GM21447 (cell line): ENCODE measurements at regions not wholly inside any gene's neighbourhood (a gene's known extent, or its start where the extent isn't known, plus 50 kb on each side); places are given as distances from the start of the nearest gene placed in this dataset.

ENCODE experiments used
- ATAC-seq: cut with Tn5 transposase; IDR thresholded peaks from one replicate; pipeline ENCODE4 v1.9.1; 2021; ENCODE audit not compliant: unreplicated experiment

DNA sequence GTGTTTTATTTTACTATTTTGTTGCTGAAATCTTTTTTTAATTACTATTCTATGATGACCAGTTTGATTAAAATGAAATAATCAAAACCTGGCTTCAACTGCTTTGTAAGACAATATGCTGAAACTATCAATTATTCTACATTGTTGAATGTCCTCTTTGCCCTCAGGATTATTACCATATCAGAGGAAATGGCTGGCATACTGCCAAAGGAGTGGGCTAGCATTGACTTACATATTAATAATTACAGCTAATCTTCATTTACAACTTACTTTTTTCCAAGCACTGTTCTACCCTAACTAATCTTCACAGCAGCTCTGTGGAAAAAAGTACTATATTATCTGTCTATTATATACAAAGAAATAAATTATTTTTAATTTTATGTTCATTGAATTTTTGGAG, 560.5 kb downstream of the BCKDHB start:
- no peak for ATAC-seq

DNA sequence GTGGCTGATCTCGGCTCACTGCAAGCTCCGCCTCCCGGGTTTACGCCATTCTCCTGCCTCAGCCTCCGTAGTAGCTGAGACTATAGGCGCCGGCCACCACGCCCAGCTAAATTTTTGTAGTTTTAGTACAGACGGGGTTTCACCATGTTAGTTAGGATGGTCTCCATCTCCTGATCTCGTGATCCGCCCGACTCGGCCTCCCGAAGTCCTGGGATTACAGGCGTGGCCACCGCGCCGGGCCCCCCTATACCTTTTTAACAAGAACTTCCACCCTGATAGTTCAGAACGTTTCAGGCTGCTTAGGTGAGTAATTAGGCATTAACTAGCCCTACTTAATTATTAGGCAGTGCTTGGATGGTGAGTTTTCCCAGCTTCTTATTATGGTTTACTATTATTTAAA, 552.5 kb downstream of the BCKDHB start:
- ATAC-seq = no peak

DNA sequence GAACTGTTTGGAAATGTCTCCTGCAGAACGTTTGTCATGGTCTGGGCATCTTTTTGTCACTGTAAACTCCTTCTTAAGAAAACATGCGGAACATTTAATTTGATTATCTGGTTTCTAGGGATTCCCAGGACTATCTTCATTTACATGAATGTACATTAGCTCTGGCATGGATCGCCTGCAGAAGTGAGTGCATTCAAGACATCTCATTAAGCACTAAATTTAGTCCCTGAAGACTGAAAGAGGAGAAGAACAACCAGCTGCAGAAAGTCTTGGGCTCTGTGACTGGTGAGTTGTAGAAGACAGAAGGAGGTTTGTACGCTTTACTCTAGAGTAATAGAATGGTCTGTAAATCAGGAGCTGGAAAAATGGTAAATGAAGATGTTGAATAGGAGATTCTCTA, 540.7 kb downstream of the BCKDHB start:
- ATAC-seq = no peak

DNA sequence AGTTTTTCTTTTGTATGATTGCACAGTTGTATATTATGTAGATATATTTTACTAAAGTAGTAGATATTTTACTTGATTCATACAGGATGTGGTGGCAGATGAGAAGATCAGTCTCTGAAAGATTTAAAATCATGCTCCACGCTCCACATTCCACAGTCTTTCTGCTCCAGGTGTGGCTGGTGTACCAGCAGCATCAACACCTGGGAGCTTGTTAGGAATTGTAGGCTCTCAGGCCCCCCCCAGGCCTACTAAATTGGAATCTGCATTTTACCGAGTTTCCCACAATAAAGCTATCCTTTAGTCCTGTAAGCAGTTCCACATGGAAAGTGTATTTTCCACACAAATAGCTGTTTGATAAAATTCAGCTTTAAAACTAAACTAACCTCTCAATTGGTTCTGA, 537.4 kb downstream of the BCKDHB start:
- no peak for ATAC-seq

DNA sequence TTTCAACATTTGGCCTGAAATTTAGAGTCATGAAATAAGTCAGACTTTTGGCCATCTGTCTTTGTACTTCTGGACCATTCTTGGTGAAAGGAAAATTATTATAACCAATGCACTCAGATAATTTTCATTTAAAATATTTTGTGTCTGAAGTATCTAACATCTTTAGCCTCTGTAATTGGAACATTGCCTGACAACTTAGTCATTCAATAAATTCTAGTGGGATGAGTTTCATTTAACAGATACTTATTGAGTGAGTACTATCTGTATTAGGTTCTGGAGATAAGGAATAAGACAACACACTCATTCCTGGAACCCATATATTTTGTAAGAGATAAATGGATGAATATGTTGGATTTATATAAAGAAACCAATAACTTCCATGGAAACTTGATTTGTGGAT, 536.0 kb downstream of the BCKDHB start:
- ATAC-seq = no peak

DNA sequence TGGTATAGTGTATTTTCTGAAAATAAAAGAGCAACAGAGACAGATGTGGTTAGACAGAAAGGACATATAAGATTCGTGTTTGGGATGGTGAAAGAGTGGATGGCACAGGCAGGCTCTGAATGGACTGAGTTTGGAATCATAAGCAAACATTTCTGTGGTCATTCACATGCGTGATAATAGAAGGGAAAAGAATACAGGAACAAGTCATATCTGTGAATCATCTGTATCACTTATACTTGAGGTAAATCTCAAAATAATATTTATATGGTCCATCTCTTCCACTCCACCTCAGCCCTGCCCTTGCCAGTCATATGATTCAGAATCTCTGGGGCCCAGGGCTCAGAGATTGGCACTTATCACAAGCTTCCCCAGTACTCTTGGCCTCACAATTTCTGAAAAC, 535.1 kb downstream of the BCKDHB start:
- ATAC-seq = no peak

DNA sequence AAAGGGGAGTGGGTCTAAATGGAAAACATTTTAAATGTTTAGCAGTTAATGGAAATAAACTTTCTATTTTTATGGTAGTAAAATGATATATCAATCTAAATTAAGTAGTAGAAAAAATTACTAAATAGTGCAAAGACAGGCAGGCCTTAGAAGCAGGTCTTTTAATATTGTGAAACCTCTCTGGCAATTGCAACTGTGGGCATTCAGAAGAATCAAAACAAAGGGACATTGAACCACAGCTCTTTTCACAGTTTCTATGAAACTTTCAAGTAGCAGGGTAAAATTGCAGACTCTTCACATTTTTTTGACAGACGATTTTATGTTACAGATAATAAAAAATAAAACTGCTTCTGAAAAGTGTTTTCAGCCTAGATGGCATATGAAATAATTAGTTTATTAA, 533.7 kb downstream of the BCKDHB start:
- no peak for ATAC-seq

DNA sequence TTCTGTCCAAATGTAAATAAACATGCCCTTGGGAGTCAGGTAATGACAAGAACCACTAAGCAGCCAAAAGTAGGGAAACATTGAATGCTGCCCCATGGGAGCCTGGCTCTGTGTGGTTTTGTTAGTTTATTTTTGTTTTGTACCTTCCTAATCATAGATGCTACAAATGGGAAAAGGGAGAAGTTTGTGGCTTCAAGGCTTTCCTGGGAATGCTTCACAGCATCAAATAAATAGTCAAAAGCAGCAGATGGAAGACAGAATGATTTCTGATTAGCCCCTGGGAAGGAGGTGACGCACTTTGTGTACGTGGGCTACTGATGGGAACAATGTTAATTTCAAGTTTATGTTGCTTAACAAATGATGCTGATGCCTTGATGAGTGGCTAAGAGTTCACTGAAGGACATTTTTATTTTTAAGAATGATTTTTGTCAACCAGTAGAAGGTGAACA, 532.7 kb downstream of the BCKDHB start:
- no peak for ATAC-seq

DNA sequence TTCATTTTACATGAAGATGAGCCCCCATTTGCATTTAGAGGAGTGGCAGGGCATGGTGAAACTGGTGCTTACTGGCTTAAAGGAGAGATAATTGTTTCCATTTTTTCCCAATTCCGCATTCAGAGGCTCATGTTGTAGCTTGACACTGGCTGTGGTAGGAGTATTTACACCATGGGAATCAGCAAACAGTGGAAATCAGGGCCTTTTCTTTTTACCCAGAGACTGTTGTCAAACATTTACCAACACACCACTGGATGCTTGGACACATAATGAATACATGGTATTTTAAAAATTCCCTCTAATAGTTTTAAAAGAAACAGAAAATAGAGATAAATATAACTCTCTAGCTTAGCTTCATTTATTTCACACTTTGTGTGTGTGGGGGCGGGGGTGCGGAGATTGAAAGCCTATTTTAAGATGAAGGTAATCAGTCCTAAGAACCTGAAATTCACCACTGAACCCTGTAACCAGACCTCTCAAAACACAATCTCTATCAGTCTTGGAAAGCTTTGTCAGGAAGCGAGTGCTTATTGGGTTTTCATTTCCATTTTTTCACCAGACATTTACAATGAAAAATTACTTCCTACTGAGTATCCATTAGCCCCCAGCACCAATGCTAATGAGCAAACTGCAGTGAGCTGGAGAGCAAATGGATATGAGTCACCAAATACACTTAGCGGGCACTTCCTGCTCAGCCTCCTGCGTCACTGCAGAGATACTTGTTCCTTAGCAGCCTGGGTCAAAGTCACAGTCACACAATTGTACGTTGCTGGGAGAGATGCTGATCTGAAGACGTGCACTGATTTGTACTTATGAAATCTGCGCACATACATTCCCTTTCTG, 532.0 kb downstream of the BCKDHB start:
- ATAC-seq = no peak

DNA sequence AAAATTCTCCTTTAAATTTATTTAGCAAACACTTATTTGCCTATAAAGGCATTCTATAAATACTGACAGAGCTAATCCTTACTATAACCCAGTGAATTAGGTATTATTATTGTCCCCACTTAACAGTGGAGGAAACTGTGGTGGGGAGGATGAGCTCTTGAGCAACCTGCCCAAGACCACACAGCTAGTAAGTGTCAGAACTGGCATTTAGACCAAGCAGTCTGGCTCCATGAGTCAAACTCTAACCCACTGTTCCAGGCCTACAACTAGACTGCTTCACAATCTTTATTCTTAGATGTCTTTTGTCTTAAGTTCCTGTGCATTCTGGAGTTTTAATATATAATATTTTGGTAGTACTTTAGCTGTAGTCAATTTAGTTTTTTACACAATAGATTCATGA, 530.8 kb downstream of the BCKDHB start:
- ATAC-seq = no peak

DNA sequence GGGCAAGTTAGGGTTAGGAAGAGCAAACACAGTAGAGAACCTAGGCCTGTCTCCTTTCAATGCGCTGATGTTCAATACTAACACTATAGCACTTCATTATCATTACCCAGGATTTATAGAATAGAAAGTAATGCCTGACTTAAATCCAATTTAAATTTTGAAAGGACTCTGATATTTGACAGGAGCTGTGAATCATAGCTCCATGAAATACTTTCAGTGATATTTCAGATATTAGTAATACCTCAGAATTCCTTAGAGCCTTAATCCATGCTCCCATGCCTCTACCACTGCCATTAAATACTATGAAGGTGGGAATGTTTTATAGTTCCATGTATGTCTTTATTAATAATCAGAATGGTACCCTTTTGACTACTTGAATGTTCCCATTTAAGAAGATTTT, 530.2 kb downstream of the BCKDHB start:
- ATAC-seq = no peak

DNA sequence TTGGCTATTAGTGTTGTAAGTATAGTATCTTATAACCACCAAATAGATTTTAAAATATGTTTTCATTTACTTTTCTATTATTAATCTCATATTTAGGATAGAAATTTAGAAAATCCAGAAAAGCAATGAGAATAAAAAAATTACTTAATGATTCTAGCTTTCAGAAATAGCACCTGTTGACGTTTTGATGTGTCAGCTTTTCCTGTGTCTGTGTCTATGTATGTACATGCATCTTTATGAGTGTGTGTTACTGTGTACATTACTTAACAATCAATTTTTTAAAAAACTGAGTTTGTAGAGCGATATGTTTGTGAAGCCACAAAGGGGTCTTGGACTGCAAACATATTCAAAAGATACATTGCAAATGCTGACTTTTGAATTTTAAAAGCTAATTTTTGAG, 526.9 kb downstream of the BCKDHB start:
- ATAC-seq = no peak

DNA sequence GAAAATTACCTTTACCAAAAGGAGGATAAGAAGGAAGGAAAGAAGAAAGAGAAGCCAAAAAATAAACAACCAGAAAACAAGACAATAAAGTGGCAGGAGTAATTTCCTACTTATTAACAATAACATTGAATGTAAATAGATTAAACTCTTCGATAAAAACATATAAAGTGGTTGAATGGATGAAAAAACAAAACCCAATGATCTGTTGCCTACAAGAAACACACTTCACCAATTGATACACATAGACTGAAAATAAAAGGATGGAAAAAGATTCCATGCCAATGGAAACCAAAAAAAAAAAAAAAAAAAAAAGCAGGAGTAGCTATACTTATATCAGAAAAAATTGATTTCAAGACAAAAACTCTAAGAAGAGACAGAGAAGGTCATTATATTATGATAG, 518.9 kb downstream of the BCKDHB start:
- no peak for ATAC-seq

DNA sequence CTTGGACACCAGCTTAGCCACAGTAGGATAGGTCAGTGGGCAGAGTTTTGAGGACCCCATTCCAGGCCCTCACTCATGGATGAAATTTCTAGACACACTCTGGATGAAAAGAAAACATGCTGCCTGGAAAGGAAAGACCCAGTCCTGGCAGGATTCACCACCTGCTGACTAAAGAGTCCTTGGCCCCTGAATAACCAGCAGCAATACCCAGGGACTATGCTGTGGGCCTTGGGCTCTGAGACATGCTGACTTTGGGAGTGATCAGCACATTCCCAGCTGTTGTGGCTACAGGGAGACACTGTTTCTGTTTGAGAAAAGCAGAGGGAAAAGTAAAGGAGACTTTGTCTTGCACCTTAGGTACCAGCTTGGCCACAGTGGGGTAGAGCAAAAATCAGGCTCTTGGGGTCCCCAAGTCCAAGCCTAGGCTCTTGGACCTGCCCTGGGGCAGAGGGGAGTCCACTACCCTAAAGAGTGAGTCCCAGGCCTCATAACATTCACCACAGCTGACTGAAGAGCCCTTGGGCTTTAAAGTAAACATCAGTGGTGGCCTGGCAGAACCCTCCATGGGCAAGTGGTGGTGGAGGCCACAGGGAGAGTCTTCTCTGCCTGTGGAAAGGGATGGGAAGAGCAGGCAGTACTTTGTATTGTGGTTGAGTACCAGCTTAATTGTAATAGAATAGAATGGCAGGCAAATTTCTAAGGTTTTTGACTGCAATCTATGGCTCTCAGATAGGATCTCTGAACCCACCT, 516.8 kb downstream of the BCKDHB start:
- ATAC-seq = no peak

DNA sequence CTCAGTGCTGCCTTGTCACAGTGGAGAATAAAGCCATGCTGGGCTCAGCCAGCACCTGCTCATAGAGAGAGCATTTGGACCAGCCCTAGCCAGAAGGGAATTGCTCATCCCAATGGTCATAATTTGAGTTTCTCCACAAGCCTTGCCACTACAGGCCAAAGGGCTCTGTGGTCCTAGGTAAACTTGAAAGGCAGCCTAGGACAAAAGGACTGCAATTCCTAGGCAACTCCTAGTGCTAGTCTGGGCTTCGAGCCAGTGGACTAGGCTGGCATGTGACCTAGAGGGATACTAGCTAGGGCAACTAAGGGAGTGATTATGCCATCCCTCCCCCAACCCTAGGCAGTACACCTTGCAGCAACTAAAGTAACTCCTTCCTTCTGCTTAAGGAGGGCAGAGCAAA, 516.2 kb downstream of the BCKDHB start:
- ATAC-seq = no peak

DNA sequence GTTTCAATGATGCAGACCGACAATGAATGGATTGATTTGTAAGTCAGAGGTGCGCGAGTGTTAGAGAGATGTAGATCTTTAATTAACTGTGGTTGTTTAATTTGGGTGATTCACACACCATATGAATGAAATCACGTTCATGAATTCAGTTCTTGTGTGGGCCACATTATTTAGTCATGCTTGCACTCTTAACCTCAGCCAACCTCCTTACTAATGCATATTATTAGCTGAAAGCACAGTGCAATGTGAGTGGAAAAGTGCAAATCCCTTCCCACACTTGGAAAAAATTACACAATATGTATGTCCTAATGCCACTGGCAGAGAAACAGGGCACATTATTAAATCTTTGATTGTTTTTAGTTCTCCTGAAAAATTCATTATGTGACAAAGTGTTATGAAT, 512.5 kb downstream of the BCKDHB start:
- no peak for ATAC-seq

DNA sequence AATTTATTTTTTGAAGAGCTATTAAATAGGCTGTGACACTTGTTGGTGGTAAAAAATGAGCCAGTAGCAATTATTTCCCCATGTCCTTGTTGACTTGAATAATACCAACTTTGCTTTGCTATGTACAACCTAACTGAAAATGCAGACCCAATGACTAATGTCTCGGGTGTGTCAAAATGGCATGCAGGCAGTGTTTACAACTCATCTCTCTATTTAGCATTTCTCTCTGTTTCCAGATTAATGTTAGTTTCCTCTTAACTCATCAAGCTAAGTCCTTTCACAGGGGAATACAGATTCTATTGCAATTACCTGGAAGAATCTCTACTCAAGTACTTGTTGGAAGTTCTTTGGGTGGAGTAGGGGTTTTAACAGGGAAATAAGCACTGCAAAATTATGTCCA, 504.4 kb downstream of the BCKDHB start:
- ATAC-seq = no peak

DNA sequence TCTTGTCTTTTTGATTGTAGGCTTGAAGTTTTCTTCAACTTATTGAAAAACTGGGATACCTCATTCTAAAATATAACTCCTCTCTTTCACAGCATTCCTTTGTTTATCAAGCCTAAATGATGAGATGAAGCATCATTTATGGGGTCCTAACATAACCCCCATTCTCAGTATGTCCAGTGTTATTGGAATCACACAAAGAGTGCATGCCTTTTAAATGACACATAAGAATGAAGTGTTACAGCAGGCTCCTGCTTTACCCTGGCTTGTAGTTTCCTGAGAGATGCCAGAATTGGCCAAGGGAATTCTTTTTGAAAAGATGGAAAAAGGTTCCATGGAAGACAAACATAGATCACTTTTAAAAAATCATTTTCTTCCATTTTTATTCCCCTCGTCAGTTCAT, 502.4 kb downstream of the BCKDHB start:
- ATAC-seq = no peak

DNA sequence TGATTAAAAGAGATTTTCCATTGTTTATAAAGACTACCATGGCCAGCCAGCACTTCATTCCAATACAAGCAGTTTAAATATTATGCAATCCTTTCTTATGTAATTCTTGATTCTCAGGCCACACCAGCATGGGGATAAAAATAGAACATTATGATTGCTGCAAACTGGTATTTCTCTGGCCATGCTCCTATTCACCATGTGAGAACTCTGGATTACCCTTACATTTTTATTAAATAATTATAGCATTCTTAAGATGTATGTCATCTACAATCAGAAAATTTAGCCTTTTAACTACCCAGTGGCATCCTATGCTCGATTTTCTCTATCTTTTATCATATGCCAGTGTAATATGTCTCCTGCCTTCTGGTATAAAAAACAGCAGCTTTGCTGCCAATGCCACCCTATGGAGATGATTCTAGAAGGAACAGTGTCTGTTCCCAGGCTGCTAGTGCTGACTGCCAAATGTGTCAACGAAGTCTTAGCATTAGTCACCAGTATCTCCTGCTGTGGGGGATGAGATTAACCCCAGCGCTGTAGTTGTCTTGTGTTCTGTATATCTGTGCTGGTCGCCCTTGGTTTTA, 501.4 kb downstream of the BCKDHB start:
- ATAC-seq = no peak

DNA sequence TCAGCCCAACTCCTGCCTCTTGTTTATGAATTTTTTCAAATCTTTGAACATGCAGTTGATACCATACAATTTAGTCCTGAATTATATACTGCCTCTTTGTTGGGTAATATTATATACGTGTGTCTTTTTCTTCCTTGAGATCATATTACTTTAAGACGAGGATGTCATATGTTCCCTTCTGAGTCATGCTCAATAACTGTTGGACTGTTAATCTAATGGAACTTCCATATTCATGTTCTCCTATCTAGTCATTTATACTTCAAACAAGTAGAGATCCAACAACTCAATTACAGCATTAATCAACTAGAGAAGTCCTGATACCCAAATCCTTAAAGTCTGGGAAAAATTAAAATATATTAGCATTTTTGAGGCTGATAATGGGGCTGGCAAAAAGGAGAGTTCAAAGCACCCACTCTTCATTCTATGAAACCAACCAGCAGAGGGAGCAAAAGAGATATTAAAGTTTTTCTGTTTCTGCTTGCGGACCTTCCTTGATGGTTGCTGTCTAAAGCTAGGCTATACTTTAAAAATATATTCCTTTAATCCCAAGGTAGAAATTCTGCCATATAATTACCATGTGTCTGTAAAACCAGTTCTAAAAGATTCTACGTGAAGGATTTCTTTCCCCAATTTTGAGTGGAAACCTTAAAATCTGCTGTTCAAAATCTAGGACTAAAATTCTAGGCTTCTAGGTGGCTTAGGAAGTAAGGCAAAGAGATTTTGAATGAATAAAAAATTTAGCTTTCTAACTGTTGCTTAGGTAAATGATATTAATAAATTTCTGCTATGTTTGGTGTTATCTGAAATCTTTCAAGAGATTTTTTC, 498.9 kb downstream of the BCKDHB start:
- ATAC-seq = no peak

DNA sequence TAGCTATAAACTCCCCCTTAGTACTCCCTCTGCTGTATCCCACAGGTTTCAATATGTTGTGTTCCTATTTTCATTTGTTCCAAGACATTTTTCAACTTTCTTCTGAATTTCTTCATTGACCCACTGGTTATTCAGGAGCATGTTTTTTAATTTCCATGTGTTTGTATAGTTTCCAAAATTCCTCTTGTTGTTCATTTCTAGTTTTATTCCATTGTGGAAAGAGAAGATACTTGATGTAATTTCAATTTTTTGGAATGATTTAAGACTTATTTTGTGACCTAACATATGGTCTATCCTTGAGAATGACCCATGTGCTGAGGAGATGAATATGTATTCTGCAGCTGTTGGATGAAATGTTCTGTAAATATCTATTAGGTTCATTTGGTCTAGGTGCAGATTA, 497.2 kb downstream of the BCKDHB start:
- ATAC-seq = no peak
